IPS-11a (cell line): ENCODE measurements at regions not wholly inside any gene's neighbourhood (a gene's known extent, or its start where the extent isn't known, plus 50 kb on each side); places are given as distances from the start of the nearest gene placed in this dataset.
"Not testable (repeated sequence)": the region's sequence is repeated elsewhere in the genome, so short reads cannot be mapped to it uniquely, and the experiment has no call there.

ENCODE experiments used
- H3K4me3 ChIP-seq: one replicate; pipeline ENCODE4 v1.5.1; 2013; ENCODE audit warnings: low read depth, low read length, control low read depth

- H3K4me3 ChIP-seq: no peak overlapping the region
Measured at GRCh38 chr9:21688108-21689102, 114.0 kb upstream of the MTAP start.

- H3K4me3 ChIP-seq: no peak overlapping the region
Measured at GRCh38 chr9:21689854-21690253, 112.6 kb upstream of the MTAP start.

- no peak overlapping the region for H3K4me3 ChIP-seq
Measured at GRCh38 chr9:21690561-21690960, 111.9 kb upstream of the MTAP start.

GRCh38 chr9:21692390-21692789 lies 110.0 kb upstream of the MTAP start:
- no peak overlapping the region for H3K4me3 ChIP-seq

GRCh38 chr9:21694424-21694823 lies 108.0 kb upstream of the MTAP start:
- H3K4me3 ChIP-seq: no peak overlapping the region

GRCh38 chr9:21695443-21695842 lies 107.0 kb upstream of the MTAP start:
- no peak overlapping the region for H3K4me3 ChIP-seq

GRCh38 chr9:21695874-21696341 lies 106.5 kb upstream of the MTAP start:
- no peak overlapping the region for H3K4me3 ChIP-seq

- peak overlapping the region; percentile 13 for H3K4me3 ChIP-seq
Measured at GRCh38 chr9:21696411-21696871, 106.0 kb upstream of the MTAP start.

- H3K4me3 ChIP-seq: no peak overlapping the region
Measured at GRCh38 chr9:21708260-21708711, 94.2 kb upstream of the MTAP start.

- no peak overlapping the region for H3K4me3 ChIP-seq
Measured at GRCh38 chr9:21708856-21709255, 93.6 kb upstream of the MTAP start.

- H3K4me3 ChIP-seq: no peak overlapping the region
Measured at GRCh38 chr9:21709464-21710058, 92.9 kb upstream of the MTAP start.

GRCh38 chr9:21710548-21711191 lies 91.8 kb upstream of the MTAP start:
- no peak overlapping the region for H3K4me3 ChIP-seq

- H3K4me3 ChIP-seq: no peak overlapping the region
Measured at GRCh38 chr9:21711504-21711903, 90.9 kb upstream of the MTAP start.

- H3K4me3 ChIP-seq: no peak overlapping the region
Measured at GRCh38 chr9:21715408-21715807, 87.0 kb upstream of the MTAP start.

- no peak overlapping the region for H3K4me3 ChIP-seq
Measured at GRCh38 chr9:21720758-21721157, 81.7 kb upstream of the MTAP start.

GRCh38 chr9:21727411-21727810 lies 75.0 kb upstream of the MTAP start:
- H3K4me3 ChIP-seq: not testable (repeated sequence)

GRCh38 chr9:21728781-21729180 lies 73.7 kb upstream of the MTAP start:
- H3K4me3 ChIP-seq: no peak overlapping the region

GRCh38 chr9:21729648-21730047 lies 72.8 kb upstream of the MTAP start:
- no peak overlapping the region for H3K4me3 ChIP-seq

- H3K4me3 ChIP-seq: no peak overlapping the region
Measured at GRCh38 chr9:21730899-21731298, 71.5 kb upstream of the MTAP start.

GRCh38 chr9:21741151-21741550 lies 61.3 kb upstream of the MTAP start:
- no peak overlapping the region for H3K4me3 ChIP-seq

- no peak overlapping the region for H3K4me3 ChIP-seq
Measured at GRCh38 chr9:21744320-21744719, 58.1 kb upstream of the MTAP start.
